ENCODE measurements at regions not wholly inside any gene's neighbourhood (a gene's known extent, or its start where the extent isn't known, plus 50 kb on each side); places are given as distances from the start of the nearest gene placed in this dataset.

DNA sequence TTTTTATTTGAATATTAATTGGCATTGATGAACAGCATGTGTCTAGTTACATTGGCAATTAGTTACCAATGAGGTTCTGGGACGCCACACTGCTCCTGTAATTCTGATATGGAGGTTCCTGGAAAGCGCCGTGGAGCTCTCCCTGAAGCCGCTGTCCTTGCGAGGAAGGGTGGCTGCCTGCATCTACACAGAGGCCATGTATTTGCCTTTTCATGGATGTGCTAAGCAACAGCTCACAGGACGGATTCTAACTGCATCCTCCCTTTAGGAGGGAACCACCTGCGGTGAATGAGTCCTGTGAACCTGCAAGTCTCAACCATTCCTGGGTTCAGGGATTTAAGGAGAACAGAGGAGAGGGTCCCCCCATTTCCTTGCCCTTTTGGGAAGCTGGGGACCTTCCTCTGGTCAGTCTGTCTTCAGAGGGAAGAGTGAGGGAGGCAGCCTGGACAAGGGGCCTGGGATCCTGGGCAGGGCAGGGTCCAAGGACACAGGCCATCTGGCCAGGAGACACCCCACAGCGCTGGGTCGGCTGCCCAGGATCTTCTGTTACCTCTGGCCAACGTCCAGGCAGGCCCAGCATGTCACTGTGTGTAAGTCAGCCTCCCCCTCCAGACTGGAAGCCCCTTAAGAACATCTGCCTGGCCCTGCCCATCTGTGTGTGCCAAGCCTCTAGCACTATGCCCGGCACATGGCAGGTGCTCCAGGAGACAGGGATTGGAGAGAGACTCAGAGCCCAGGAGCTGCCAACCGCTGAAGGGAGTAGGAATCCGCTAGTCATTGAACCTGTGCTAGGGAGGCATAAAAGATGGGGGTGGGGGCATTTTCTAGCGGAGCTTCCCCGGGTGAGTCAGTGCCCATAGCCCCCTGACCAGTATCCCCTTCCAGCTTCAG lies 314.1 kb upstream of the TNRC6C start:
- in situ Hi-C loops (cut with MboI; ENCODE audit: low pct_unique_long_range_greater_than_20kb, low sequenced_read_pairs) = no loop called here

DNA sequence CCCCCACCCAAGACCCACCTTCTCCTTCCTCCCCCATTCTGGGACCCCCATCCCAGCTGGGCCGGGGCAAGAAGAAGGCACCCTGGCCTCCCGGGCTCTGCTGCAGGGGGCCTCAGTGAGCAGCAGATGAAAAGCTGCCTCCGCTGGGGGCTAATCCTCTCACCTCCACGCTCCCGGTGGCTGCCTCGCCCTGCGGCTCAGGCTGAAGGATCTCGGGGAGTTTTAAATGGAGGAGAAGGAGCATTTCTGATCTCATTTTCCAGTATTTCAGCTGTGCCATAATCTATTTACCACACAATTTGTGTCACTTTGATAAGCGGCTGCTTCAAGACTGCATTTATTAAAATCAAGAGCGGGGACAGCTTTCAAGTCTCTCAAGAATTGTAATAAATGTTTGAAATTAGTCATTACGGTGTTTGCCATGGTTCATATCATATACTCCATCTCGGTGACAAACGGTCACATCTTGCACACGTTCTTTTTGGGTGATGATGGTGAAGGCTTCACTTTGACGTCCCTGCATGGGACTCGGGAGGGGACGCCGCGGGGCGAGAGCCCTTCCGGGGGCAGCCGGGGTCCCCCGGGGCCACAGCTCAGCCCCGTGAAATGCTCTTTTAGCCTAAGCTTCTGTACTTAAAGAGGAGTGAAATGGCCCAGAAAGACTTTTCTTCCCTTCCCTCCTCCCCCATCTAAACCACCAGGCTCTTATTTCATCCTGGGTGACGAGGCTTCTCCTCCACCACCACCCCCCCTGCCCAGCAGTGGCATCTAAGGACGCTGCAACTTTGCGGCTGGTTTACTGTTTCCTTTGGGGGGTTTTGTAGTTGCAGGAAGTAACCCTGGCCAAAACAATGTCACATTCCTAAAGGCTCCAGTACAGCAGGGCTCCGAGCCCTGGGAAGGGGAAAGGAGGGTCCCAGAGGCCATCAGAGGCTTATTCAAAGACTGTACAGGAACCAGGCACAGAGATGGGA lies 313.1 kb upstream of the TNRC6C start:
- in situ Hi-C loops (cut with MboI; ENCODE audit: low pct_unique_long_range_greater_than_20kb, low sequenced_read_pairs) = no loop called here
- peak; percentile 39 for DNase-seq

More for the DNA sequence above, 314.1 kb upstream of the TNRC6C start:
- DNase-seq = no peak

DNA sequence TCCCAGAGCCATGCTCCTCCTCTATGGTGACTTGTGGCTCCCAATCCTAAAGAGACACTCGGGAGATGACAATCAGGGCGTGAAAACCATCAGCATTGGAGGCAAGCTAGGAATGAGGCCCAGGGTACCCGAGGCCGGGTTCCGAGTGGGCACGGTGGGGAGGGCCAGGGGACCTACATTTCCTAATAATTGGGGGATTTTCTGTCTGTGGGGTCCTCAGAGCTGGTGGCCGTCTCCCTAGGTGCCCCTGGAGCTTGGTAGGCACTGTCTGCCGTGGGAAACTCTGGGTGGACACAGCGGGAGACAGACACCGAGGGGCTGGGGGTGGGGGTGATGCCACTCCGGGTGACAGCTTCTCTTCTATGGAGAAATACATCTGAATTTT lies 312.5 kb upstream of the TNRC6C start:
- in situ Hi-C loops (cut with MboI; ENCODE audit: low pct_unique_long_range_greater_than_20kb, low sequenced_read_pairs) = no loop called here
- DNase-seq = no peak

DNA sequence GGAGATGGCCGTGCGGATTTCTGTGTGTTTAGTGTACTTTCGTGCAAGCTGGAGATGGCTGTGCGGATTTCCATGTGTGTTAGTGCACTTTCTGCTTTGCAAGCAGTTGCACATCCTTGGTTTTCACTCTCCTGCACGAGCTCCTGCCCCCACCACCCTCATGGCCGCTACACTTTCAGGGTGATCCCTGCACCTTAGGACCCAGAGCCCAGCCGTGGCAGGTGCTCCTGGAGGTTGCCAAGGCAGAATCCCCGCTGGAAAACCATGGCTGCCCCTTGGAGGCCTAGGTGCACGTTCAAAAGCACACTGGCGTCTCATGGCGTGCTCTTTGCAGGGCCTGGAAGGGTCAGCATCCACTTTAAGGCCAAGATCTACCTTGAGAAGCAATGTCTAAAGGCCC lies 311.0 kb upstream of the TNRC6C start:
- in situ Hi-C loops (cut with MboI; ENCODE audit: low pct_unique_long_range_greater_than_20kb, low sequenced_read_pairs) = no loop called here
- no peak for DNase-seq

DNA sequence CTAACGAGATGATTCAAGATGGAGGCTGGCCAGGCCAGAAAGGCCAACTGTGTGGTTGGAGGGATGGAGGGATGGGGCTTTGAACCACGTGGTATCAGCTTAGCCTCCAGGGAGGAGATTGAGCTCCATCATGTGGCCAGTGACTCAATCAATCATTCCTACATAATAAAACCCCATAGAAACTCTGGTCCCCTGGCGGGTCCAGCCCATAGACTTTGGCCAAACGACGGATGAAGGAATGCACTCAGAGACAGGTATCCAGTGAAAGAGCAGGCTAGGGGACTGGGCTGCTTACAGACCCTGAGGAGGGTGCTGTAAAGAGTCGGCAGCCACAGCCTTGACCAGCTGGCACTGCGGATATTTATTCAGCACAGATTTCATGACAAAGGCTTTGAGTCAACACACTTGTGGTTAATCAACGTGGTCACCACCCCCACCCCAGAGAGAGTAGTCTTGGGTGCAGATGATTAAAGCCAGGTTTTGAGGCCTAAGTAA lies 308.7 kb upstream of the TNRC6C start:
- no peak for DNase-seq
- in situ Hi-C loops (cut with MboI; ENCODE audit: low pct_unique_long_range_greater_than_20kb, low sequenced_read_pairs) = no loop called here

DNA sequence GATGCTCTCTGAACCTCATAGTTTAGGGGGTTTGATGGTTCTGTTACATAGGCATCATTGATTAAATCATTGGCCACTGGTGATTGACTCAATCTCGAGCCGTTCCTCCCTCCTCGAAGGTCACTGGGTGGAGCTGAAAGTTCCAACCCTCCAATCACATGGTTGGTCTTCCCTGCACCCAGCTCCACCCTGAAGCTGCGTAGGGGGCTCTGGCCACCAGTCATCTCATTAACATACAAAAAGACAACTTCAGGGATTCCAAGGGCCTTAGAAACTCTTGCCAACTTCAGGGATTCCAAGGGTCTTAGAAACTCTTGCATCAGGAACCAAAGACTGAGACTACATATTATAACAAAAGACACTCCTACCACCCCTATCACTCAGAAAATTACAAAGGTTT lies 306.5 kb upstream of the TNRC6C start:
- in situ Hi-C loops (cut with MboI; ENCODE audit: low pct_unique_long_range_greater_than_20kb, low sequenced_read_pairs) = no loop called here
- DNase-seq = no peak

DNA sequence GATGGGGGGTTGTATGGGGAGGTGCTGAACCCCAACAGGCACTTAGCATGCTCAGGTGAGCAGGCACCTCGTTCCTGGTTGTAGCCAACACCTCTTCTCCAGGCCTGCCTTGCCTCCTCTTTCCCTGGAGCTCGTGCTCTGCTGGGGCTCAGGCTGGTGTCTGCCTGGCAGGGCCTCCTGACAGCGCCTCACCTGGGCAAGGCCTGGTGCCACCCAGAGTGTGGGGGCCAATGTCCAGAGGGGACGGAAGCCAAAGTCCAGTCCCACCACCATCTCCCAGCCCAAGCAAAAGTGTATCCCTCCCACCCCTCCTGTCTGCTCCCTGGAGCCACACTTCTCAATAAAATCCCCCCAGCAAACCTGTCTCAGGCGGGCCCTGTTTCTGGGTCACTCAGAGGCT lies 304.2 kb upstream of the TNRC6C start:
- no peak for DNase-seq
- in situ Hi-C loops (cut with MboI; ENCODE audit: low pct_unique_long_range_greater_than_20kb, low sequenced_read_pairs) = no loop called here

DNA sequence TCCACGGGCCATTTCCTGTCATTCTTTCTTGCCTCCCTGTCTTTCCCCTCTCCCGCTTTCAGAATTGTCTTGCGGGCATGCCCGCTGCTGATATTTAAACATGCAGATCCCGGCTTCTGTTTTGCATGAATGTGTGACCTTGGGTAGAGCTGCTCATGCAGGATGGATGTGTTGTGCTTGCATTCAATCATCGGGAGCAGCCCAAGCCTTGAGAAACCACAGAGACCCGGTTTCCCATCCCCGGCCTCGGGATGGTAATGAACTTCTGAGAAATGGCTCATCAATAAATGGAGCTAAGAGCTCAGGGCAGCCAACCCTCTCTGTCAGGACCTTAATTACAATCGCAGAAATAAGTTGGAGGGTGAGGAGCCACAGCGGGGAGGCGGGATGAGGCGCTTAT lies 303.7 kb upstream of the TNRC6C start:
- in situ Hi-C loops (cut with MboI; ENCODE audit: low pct_unique_long_range_greater_than_20kb, low sequenced_read_pairs) = no loop called here
- no peak for DNase-seq

DNA sequence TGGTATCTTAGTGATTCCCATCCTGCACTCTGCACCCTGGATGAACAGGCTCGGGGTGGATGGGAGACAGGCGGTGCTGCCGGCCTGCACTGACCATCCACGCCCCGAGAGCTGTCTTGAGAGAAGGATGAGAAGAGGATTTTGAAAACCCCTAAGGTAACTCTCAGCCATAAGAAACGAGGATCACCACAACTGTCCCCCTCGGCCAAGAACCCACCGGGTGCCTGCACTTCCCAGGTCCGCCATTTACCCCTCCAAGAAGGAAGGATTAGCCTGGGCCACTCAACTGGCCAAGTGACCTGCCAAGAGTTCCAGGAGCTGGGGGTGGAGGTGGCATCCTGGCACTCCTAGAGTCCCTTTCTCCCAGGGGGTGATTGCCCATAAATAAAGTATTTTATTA lies 302.4 kb upstream of the TNRC6C start:
- no peak for DNase-seq
- in situ Hi-C loops (cut with MboI; ENCODE audit: low pct_unique_long_range_greater_than_20kb, low sequenced_read_pairs) = no loop called here

DNA sequence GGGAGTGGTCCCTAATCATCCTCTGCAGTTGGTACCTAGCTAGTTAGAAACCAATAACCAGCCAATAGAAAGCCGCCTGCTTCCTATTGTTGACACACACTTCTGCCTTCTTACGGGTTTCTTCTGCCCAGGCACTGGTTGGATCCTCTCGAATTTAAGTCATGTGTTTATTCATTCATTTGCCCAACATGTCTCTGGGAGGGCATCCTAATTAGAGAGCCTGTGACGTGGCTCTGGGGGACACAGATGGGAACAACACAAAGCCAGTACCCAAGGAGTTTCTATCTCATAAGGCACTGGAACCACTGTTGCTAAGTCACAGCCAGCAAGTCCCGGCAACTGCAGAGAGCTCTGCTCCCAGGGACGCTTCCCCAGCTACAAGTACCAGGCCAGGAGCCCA lies 300.7 kb upstream of the TNRC6C start:
- in situ Hi-C loops (cut with MboI; ENCODE audit: low pct_unique_long_range_greater_than_20kb, low sequenced_read_pairs) = no loop called here
- DNase-seq = no peak

DNA sequence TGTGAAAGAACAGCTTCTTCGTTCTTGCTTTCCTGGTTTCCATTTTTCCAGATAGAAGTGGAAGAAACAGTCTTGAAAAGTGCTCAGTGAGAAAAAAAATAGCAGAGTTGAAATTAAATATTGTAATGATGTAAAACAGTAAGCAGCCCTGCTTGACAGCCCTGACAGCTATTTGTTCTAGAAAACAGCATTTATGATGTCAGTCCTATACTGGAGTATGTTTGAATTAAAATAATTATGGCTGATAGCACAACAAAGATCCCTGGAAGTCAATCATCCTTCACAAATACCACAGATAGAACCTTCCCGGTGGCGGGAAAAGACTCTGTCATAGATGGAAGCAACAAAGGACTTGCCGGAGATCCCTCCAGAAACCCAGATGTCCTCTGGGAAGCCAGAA lies 298.0 kb upstream of the TNRC6C start:
- DNase-seq = no peak
- in situ Hi-C loops (cut with MboI; ENCODE audit: low pct_unique_long_range_greater_than_20kb, low sequenced_read_pairs) = no loop called here

DNA sequence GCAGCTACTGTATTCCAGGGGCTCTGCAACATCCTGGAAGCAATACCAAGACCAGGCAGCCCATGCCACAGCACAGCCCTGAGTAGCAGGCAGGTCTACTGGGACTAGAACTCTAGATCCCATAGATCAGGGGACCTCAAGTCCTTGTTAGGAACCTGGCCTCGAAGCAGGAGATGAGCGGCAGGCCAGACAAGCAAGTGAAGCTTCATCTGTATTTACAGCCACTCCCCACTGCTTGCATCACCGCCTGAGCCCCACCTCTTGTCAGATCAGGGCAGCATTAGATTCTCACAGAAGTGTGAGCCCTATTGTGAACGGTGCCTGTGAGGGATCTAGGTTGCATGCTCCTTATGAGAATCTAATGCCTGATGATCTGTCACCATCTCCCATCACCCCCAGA lies 295.7 kb upstream of the TNRC6C start:
- no peak for DNase-seq
- in situ Hi-C loops (cut with MboI; ENCODE audit: low pct_unique_long_range_greater_than_20kb, low sequenced_read_pairs) = no loop called here

DNA sequence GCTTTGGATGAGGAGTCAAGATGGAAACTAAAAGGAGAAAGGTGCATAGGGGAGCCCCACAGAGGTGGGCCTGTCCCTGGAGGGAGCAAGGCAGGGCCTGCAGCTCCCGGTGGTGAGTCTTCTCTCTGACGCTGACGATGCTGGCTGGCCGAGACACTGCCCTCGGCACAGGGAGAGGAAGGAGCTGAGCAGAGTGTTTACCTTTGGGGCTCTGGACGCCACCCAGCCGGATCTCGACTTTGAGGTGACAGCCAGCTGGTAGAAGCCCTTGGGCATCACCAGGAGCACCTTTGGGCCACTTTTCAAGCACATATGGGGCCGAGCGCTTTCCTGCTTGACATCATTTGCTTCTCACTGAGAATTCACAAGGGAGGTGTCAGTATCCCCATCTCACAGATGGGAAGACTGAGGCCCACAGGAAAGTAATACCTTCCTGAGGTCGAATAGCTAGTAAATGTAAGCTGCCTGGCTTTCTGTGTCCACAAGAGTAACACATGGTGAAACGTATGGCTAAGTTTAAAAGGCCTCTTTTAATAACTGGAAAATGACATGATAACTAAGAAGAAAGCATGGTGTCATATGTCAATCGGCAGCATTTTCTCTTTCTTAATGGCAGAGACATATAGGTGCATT lies 294.3 kb upstream of the TNRC6C start:
- in situ Hi-C loops (cut with MboI; ENCODE audit: low pct_unique_long_range_greater_than_20kb, low sequenced_read_pairs) = no loop called here

DNA sequence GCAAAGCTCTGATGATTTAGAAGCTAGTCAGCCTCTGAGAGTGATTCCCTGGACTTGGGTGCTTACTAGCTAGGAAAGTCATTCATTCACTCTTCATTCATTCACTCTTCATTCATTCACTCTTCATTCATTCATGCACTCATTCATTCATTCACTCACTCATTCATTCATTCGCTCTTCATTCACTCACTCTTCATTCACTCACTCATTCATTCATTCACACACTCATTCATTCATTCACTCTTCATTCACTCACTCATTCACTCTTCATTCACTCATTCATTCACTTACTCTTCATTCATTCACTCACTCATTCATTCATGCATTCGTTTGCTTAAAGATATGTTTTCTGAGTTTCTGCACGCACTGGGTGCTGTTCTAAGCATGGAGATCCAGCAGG lies 292.7 kb upstream of the TNRC6C start:
- no peak for DNase-seq
- in situ Hi-C loops (cut with MboI; ENCODE audit: low pct_unique_long_range_greater_than_20kb, low sequenced_read_pairs) = no loop called here

More for the DNA sequence above, 294.3 kb upstream of the TNRC6C start:
- no peak for DNase-seq

DNA sequence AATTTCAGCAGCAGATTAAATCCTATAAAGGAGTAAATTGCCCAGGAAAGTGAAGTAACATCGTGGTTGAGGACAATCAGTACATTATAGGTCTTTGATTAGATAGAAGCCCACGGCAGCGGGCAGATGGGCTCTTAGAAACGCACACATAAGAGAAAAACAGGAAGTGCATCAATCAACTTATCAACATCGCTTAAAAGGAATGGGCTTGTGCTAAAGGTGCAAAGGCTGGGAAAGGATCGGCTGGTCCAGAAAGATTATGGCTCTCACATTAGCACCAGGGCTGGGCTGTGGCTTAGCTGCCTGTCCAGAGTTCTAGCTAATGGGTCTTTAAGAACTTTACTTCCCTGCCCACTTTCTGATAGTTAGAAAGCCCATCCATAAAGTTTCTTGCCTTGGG lies 292.0 kb upstream of the TNRC6C start:
- DNase-seq = peak; percentile 82
- in situ Hi-C loops (cut with MboI; ENCODE audit: low pct_unique_long_range_greater_than_20kb, low sequenced_read_pairs) = no loop called here

DNA sequence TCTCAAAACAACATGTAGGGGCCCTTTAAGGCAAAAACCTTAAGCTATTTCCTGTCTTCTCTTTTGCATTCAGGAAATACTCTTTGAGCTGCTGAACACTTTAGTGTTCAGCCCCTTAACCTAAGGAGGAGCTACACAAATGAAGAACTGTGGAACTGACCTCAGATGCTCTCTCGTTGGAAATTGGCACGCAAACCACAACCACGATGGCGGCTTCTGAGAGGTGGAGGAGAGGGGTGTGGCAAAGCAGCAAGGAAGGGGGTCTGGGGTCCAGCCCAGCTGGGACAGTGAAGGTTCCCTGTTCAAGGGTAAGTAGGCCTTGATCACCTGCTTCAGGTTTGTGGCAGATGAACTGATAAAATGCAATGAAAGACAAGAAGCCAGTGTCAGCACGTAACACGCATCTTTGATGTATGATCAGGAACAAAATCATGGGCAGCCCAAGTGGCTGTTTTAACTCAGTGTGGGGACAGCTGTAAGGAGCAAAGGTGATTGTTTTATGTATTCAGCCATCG lies 291.6 kb upstream of the TNRC6C start:
- in situ Hi-C loops (cut with MboI; ENCODE audit: low pct_unique_long_range_greater_than_20kb, low sequenced_read_pairs) = no loop called here
- DNase-seq = peak; percentile 90

DNA sequence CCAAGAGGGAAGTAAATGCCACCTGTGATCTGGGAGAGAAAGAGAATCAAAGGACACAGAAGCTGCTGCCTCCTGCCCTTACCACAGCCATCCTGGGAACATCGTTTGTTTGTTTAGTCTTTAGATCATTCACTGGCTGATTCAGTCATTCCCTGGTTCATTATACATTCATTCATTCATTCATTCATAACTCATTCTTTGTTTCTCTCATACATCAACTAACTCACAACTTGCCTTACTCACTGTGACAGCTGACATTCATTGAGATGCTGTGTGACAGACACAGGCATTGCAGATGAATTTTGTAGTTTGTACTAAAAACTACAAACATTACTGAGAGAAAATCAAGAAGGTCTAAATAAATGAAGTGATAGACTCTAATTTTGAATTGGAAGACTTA lies 291.0 kb upstream of the TNRC6C start:
- in situ Hi-C loops (cut with MboI; ENCODE audit: low pct_unique_long_range_greater_than_20kb, low sequenced_read_pairs) = no loop called here
- no peak for DNase-seq

DNA sequence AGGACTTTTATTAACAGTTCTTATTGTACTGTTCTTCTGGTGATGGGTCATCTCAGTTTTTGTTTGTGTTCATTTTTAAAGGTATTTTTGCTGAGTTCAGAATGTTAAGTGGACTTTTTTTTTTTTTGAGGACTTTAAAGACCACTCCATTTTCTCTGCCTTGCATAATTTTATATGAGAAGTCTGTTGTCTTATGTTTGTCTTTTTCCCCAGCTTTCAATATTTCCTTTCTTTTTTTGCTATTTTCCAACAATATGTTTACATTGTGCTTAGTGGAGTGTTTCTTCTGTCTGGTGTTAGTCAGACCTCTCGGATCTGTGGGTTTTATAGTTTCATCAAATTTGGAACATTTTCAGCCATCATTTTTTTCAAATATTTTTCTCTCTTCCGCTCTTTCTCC lies 290.0 kb upstream of the TNRC6C start:
- no peak for DNase-seq

DNA sequence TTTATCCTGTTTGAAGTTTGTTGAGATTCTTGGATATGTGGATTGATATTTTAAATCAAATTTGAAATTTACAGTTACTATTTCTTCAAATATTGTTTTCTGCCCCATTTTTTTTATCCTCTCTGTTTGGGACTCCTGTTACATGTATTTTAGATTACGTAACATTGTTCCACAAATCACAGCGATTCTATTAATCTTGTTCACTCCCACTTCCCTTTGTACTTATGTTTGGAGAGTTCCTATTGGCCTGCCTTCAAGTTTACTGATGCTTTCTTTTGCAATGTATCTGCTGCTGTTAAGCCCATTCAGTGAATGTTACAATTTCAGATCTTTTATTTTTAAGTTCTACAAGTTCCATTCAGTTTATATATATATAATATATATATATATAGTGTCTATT lies 288.3 kb upstream of the TNRC6C start:
- in situ Hi-C loops (cut with MboI; ENCODE audit: low pct_unique_long_range_greater_than_20kb, low sequenced_read_pairs) = no loop called here
- DNase-seq = no peak

More for the DNA sequence above, 290.0 kb upstream of the TNRC6C start:
- in situ Hi-C loops (cut with MboI; ENCODE audit: low pct_unique_long_range_greater_than_20kb, low sequenced_read_pairs) = no loop called here
